GM18870 (cell line): ENCODE measurements at regions not wholly inside any gene's neighbourhood (a gene's known extent, or its start where the extent isn't known, plus 50 kb on each side); places are given as distances from the start of the nearest gene placed in this dataset.

Experiments used
- ATAC-seq: cut with Tn5 transposase; IDR thresholded peaks from one replicate; pipeline ENCODE4 v1.9.1; 2021; ENCODE audit warnings: moderate library complexity; ENCODE audit not compliant: unreplicated experiment

GRCh38 chr15:31486506-31486905 lies 159.9 kb downstream of the KLF13 start:
- ATAC-seq, result no peak

GRCh38 chr15:31486906-31487695 lies 160.5 kb downstream of the KLF13 start:
- no peak for ATAC-seq

GRCh38 chr15:31487811-31488436 lies 161.3 kb downstream of the KLF13 start:
- peak; percentile 35 for ATAC-seq

- ATAC-seq, result peak; percentile 50
Observed at GRCh38 chr15:31488437-31489204, 162.0 kb downstream of the KLF13 start.

- no peak for ATAC-seq
Observed at GRCh38 chr15:31489281-31489680, 162.6 kb downstream of the KLF13 start.

- ATAC-seq, result no peak
Observed at GRCh38 chr15:31489801-31490646, 163.4 kb downstream of the KLF13 start.

GRCh38 chr15:31494786-31495185 lies 168.2 kb downstream of the KLF13 start:
- ATAC-seq, result no peak

GRCh38 chr15:31495281-31495680 lies 168.6 kb downstream of the KLF13 start:
- ATAC-seq, result no peak

GRCh38 chr15:31497838-31498237 lies 171.2 kb downstream of the KLF13 start:
- ATAC-seq, result no peak

GRCh38 chr15:31498329-31498728 lies 171.7 kb downstream of the KLF13 start:
- ATAC-seq, result no peak

- no peak for ATAC-seq
Observed at GRCh38 chr15:31498756-31499155, 172.1 kb downstream of the KLF13 start.

GRCh38 chr15:31499236-31499952 lies 172.8 kb downstream of the KLF13 start:
- no peak for ATAC-seq

GRCh38 chr15:31499953-31500765 lies 173.5 kb downstream of the KLF13 start:
- no peak for ATAC-seq

GRCh38 chr15:31500766-31501449 lies 174.3 kb downstream of the KLF13 start:
- no peak for ATAC-seq

- no peak for ATAC-seq
Observed at GRCh38 chr15:31501536-31502157, 175.0 kb downstream of the KLF13 start.

GRCh38 chr15:31502541-31503229 lies 176.1 kb downstream of the KLF13 start:
- no peak for ATAC-seq

- ATAC-seq, result no peak
Observed at GRCh38 chr15:31503256-31503655, 176.6 kb downstream of the KLF13 start.
